ENCODE measurements at regions not wholly inside any gene's neighbourhood (a gene's known extent, or its start where the extent isn't known, plus 50 kb on each side); places are given as distances from the start of the nearest gene placed in this dataset.
"Not testable (repeated sequence)": the region's sequence is repeated elsewhere in the genome, so short reads cannot be mapped to it uniquely, and the experiment has no call there.

GRCh38 chr18:41871229-41872000 lies 83.6 kb upstream of the PIK3C3 start:
- Histone ChIP-seq H3K9me3 (peaks cover 0 to 3% (median 0%) of the 10 kb centered on the region in 4 donors), H3K4me3 (no peak overlapping the region), H3K27ac (no peak overlapping the region), H3K4me1 (no peaks in the 10 kb centered on the region), H3K27me3 (no peaks in the 10 kb centered on the region), H3K36me3 (no peaks in the 10 kb centered on the region)
- DNase-seq: no peak
- TF ChIP-seq POLR2AphosphoS5 (IDR thresholded peaks at IDR 0.05) (no peak), POLR2A (IDR thresholded peaks at IDR 0.05) (no peak), EP300 (IDR thresholded peaks at IDR 0.05) (no peak)
- TF ChIP-seq, protein P1, sequence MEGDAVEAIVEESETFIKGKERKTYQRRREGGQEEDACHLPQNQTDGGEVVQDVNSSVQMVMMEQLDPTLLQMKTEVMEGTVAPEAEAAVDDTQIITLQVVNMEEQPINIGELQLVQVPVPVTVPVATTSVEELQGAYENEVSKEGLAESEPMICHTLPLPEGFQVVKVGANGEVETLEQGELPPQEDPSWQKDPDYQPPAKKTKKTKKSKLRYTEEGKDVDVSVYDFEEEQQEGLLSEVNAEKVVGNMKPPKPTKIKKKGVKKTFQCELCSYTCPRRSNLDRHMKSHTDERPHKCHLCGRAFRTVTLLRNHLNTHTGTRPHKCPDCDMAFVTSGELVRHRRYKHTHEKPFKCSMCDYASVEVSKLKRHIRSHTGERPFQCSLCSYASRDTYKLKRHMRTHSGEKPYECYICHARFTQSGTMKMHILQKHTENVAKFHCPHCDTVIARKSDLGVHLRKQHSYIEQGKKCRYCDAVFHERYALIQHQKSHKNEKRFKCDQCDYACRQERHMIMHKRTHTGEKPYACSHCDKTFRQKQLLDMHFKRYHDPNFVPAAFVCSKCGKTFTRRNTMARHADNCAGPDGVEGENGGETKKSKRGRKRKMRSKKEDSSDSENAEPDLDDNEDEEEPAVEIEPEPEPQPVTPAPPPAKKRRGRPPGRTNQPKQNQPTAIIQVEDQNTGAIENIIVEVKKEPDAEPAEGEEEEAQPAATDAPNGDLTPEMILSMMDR (IDR thresholded peaks at IDR 0.05): no peak
- 39 to 68% methylated on average over 7 of the region's 7 CpGs for whole genome bisulfite sequencing, 2 donors
- intact Hi-C loops (cut with DNase I): no loop called here

DNA sequence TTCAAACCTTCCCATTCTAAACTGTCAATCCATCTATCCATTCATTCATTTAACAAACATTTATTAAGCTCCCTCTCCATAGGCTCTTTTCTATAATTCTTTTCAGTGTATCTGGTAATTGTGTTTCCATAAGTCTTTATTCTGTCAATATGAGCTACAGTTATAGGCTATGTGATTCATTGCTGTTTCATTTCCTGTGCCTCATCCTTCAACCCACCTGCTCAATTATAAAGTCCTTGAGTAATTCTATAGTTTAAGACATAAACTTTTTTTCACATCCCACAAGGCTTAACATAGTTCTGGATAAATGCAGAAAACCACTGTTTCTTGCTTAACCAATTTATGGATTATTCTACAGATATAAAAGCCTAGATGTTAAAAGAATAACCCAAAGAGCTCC lies 84.2 kb upstream of the PIK3C3 start:
- no peak for DNase-seq
- Histone ChIP-seq H3K36me3 (no peaks in the 10 kb centered on the region), H3K9me3 (peaks cover 0 to 3% (median 0%) of the 10 kb centered on the region in 4 donors), H3K27ac (no peak overlapping the region), H3K4me3 (no peak overlapping the region), H3K27me3 (no peaks in the 10 kb centered on the region), H3K4me1 (no peaks in the 10 kb centered on the region)
- intact Hi-C loops (cut with DNase I): no loop called here
- no peak for TF ChIP-seq EP300 (IDR thresholded peaks at IDR 0.05)

- Histone ChIP-seq H3K4me1 (no peaks in the 10 kb centered on the region), H3K27me3 (no peaks in the 10 kb centered on the region), H3K27ac (no peak overlapping the region), H3K36me3 (no peaks in the 10 kb centered on the region), H3K9me3 (peaks cover 0 to 3% (median 0%) of the 10 kb centered on the region in 4 donors), H3K4me3 (no peak overlapping the region)
- DNase-seq: no peak
- intact Hi-C loops (cut with DNase I): no loop called here
- WGBS, 2 donors: 91 to 93% methylated on average over 2 of the region's 2 CpGs
- TF ChIP-seq, protein P1 (IDR thresholded peaks at IDR 0.05): no peak
- TF ChIP-seq POLR2A (IDR thresholded peaks at IDR 0.05) (no peak), EP300 (IDR thresholded peaks at IDR 0.05) (no peak), POLR2AphosphoS5 (IDR thresholded peaks at IDR 0.05) (no peak)
Observed at GRCh38 chr18:41870191-41870590, 84.8 kb upstream of the PIK3C3 start.

GRCh38 chr18:41865796-41866195 lies 89.2 kb upstream of the PIK3C3 start:
- 93 to 95% methylated on average over 27 of the region's 27 CpGs for WGBS, 2 donors
- H3K36me3 ChIP-seq; H3K9me3 ChIP-seq; intact Hi-C loops (cut with DNase I); H3K27ac ChIP-seq; H3K27me3 ChIP-seq; H3K4me3 ChIP-seq; H3K4me1 ChIP-seq; DNase-seq: not testable (repeated sequence)

DNA sequence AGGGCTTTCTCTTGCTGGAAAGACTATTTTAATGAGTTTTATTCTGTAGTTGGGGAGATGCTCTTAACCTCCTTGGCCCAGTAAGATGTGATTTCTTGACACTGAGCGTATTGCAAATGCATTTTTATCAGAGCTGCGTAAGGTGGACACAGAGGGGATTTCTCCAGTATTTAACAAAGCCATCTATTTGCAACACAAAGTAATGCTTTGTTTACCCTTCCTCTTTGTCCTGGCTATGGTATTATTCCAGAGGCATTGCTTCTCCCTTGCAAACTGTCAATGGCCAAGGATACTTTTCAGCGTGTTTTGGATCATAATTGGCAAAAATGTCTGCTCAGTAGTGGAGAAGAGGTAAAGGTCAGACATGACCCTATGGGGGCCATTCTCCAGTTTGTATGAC lies 90.8 kb upstream of the PIK3C3 start:
- DNase-seq: no peak
- no peak for TF ChIP-seq POLR2A (IDR thresholded peaks at IDR 0.05)
- TF ChIP-seq, protein P1 (IDR thresholded peaks at IDR 0.05): no peak
- no peak for TF ChIP-seq EP300 (IDR thresholded peaks at IDR 0.05)
- no peak for TF ChIP-seq POLR2AphosphoS5 (IDR thresholded peaks at IDR 0.05)
- no peaks in the 10 kb centered on the region for H3K36me3 ChIP-seq
- WGBS, 2 donors: 79 to 85% methylated on average over 3 of the region's 3 CpGs
- no peaks in the 10 kb centered on the region for H3K4me1 ChIP-seq
- no peak overlapping the region for H3K27ac ChIP-seq
- H3K9me3 ChIP-seq: peaks cover 0 to 3% (median 0%) of the 10 kb centered on the region in 4 donors
- intact Hi-C loops (cut with DNase I): no loop called here
- no peaks in the 10 kb centered on the region for H3K27me3 ChIP-seq
- H3K4me3 ChIP-seq: no peak overlapping the region

DNA sequence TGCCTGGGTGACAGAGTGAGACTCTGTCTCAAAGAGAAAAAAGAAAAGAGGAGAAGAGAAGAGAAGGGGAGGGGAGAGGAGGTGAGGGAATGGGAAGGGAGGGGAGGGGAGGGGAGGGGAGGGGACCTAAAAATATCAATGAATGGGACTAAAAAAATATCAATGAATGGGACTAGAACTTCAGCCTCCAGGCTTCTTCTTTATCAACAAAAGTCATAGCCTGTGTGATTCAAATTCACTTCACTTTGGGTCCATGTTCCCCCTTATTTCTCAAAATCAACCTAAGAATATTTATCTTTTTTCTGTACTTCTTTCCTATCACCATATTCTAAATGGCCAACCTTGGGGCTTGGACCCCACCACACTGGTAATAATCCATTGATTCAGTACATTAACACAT lies 92.1 kb upstream of the PIK3C3 start:
- H3K4me3 ChIP-seq: no peak overlapping the region
- H3K4me1 ChIP-seq: no peaks in the 10 kb centered on the region
- DNase-seq: no peak
- no peaks in the 10 kb centered on the region for H3K27me3 ChIP-seq
- no peaks in the 10 kb centered on the region for H3K36me3 ChIP-seq
- H3K27ac ChIP-seq: no peak overlapping the region
- intact Hi-C loops (cut with DNase I): no loop called here
- peaks cover 0 to under 1% (median 0%) of the 10 kb centered on the region in 4 donors for H3K9me3 ChIP-seq
- TF ChIP-seq, protein P1 (IDR thresholded peaks at IDR 0.05): no peak
- no peak for TF ChIP-seq POLR2AphosphoS5 (IDR thresholded peaks at IDR 0.05)
- no peak for TF ChIP-seq EP300 (IDR thresholded peaks at IDR 0.05)
- TF ChIP-seq POLR2A (IDR thresholded peaks at IDR 0.05): no peak

All from sigmoid colon (tissue), 6 donors.